H7 (cell line): ENCODE measurements at regions not wholly inside any gene's neighbourhood (a gene's known extent, or its start where the extent isn't known, plus 50 kb on each side); places are given as distances from the start of the nearest gene placed in this dataset.
"Not testable (repeated sequence)": the region's sequence is repeated elsewhere in the genome, so short reads cannot be mapped to it uniquely, and the experiment has no call there.

Experiments
- DNase-seq: peaks from one replicate; pipeline ENCODE4 v3.0.0; 2012
- H3K27me3 ChIP-seq: 2 replicates; pipeline ENCODE4 v1.6.0; 2011; ENCODE audit warnings: mild to moderate bottlenecking, low read length; ENCODE audit not compliant: control insufficient read depth, insufficient read depth
- H3K36me3 ChIP-seq: replicated peaks from 2 replicates; pipeline ENCODE4 v1.5.1; 2011; ENCODE audit warnings: low read length; ENCODE audit not compliant: control insufficient read depth, insufficient read depth
- H3K4me3 ChIP-seq: 2 replicates; pipeline ENCODE4 v1.5.1; 2011; ENCODE audit warnings: low read depth, mild to moderate bottlenecking, control low read depth, low read length, moderate library complexity; ENCODE audit not compliant: insufficient read depth

GRCh38 chr1:195731385-195731784 lies 876.9 kb downstream of the KCNT2 start:
- H3K36me3 ChIP-seq, result no peaks in the 10 kb centered on the region
- no peak overlapping the region for H3K4me3 ChIP-seq
- H3K27me3 ChIP-seq, result no peaks in the 10 kb centered on the region
- no peak for DNase-seq

- H3K36me3 ChIP-seq, result no peaks in the 10 kb centered on the region
- DNase-seq, result no peak
- H3K4me3 ChIP-seq, result no peak overlapping the region
Measured at GRCh38 chr1:195723796-195724194, 884.4 kb downstream of the KCNT2 start.

GRCh38 chr1:195722852-195723795 lies 885.1 kb downstream of the KCNT2 start:
- not testable (repeated sequence) for H3K36me3 ChIP-seq, H3K4me3 ChIP-seq, H3K27me3 ChIP-seq, DNase-seq

More at GRCh38 chr1:195723796-195724194, 884.4 kb downstream of the KCNT2 start:
- H3K27me3 ChIP-seq, result no peaks in the 10 kb centered on the region

GRCh38 chr1:195722146-195722545 lies 886.1 kb downstream of the KCNT2 start:
- not testable (repeated sequence) for H3K27me3 ChIP-seq, H3K4me3 ChIP-seq, DNase-seq, H3K36me3 ChIP-seq

- Histone ChIP-seq H3K4me3 (no peak overlapping the region), H3K36me3 (no peaks in the 10 kb centered on the region), H3K27me3 (no peaks in the 10 kb centered on the region)
- no peak for DNase-seq
Measured at GRCh38 chr1:195721210-195721971, 886.8 kb downstream of the KCNT2 start.

- no peaks in the 10 kb centered on the region for H3K27me3 ChIP-seq
- no peaks in the 10 kb centered on the region for H3K36me3 ChIP-seq
- no peak overlapping the region for H3K4me3 ChIP-seq
- DNase-seq, result peak; percentile 12
Measured at GRCh38 chr1:195717651-195718050, 890.6 kb downstream of the KCNT2 start.

- Histone ChIP-seq H3K27me3 (no peaks in the 10 kb centered on the region), H3K36me3 (no peaks in the 10 kb centered on the region), H3K4me3 (no peak overlapping the region)
- no peak for DNase-seq
Measured at GRCh38 chr1:195715652-195716051, 892.6 kb downstream of the KCNT2 start.

GRCh38 chr1:195714248-195714647 lies 894.0 kb downstream of the KCNT2 start:
- no peaks in the 10 kb centered on the region for H3K27me3 ChIP-seq
- DNase-seq, result no peak
- no peaks in the 10 kb centered on the region for H3K36me3 ChIP-seq
- no peak overlapping the region for H3K4me3 ChIP-seq

GRCh38 chr1:195709821-195710220 lies 898.4 kb downstream of the KCNT2 start:
- Histone ChIP-seq H3K36me3 (no peaks in the 10 kb centered on the region), H3K4me3 (no peak overlapping the region), H3K27me3 (no peaks in the 10 kb centered on the region)
- DNase-seq, result no peak

- no peaks in the 10 kb centered on the region for H3K36me3 ChIP-seq
- no peaks in the 10 kb centered on the region for H3K27me3 ChIP-seq
- DNase-seq, result no peak
- H3K4me3 ChIP-seq, result no peak overlapping the region
Measured at GRCh38 chr1:195704028-195704427, 904.2 kb downstream of the KCNT2 start.

GRCh38 chr1:195701149-195701548 lies 907.1 kb downstream of the KCNT2 start:
- H3K27me3 ChIP-seq, result no peaks in the 10 kb centered on the region
- DNase-seq, result no peak
- H3K4me3 ChIP-seq, result no peak overlapping the region
- H3K36me3 ChIP-seq, result no peaks in the 10 kb centered on the region

- H3K36me3 ChIP-seq, result no peaks in the 10 kb centered on the region
- no peaks in the 10 kb centered on the region for H3K27me3 ChIP-seq
- no peak overlapping the region for H3K4me3 ChIP-seq
- no peak for DNase-seq
Measured at GRCh38 chr1:195697130-195697529, 911.1 kb downstream of the KCNT2 start.

- H3K27me3 ChIP-seq, result no peaks in the 10 kb centered on the region
- no peak for DNase-seq
- no peak overlapping the region for H3K4me3 ChIP-seq
- H3K36me3 ChIP-seq, result no peaks in the 10 kb centered on the region
Measured at GRCh38 chr1:195686764-195687163, 921.5 kb downstream of the KCNT2 start.

- Histone ChIP-seq H3K27me3 (no peaks in the 10 kb centered on the region), H3K4me3 (no peak overlapping the region), H3K36me3 (no peaks in the 10 kb centered on the region)
- no peak for DNase-seq
Measured at GRCh38 chr1:195664628-195665027, 943.6 kb downstream of the KCNT2 start.
